Inflammatory macrophage treated with lipopolysaccharide for 4 hours (primary cell): ENCODE measurements at regions not wholly inside any gene's neighbourhood (a gene's known extent, or its start where the extent isn't known, plus 50 kb on each side); places are given as distances from the start of the nearest gene placed in this dataset.

Experiments
- DNase-seq: peaks from one replicate; pipeline ENCODE4 v3.0.0-alpha.2; 2020

DNA sequence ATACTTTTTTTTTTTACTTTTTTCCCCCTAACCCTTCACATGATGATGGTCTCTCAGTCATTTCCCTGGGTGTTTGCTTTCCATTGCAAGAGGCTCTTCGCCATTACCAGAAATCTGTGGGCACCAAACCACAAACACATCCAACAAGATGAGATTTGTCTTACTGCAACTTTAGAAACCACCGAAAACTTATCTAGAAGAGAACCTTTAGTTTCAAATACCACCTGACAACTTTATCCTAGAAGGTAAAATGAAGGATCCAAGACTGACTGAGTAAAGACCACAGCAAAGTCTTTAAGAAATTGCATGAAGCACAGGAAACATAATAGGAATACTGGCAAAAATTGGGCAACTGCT is 363.3 kb upstream of the MBL2 start:
- no peak for DNase-seq

DNA sequence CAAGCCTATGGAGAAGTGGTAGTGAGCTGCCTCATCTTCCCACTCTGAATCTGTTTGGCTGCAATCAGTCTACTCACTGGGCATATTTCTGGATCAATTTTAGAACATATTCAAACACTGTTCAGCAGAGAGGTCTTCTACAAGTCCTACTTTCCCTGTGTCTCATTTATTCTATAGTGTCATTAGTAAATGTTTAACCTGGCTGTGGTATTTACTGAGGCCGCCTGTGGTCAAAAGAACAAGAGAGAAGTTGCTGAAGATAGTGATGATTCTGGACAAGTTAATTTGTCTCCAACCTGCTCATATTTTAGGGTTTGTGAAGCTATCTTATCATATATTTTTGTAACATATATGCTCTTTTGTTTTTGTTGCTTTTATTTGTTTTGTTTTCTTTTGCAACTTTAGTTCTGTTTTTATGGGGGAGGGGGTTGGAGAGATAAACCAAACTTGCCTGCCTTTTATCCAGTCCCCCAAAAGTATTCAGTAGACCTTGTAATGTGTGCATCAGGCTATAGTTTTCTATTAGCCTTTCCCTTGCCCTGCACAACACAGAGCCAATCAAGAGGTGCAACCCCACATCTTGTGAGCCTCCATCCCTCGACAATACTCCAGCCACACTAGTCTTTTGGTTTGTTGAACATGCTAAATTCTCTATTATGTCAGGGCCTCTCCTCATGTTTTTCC is 362.8 kb upstream of the MBL2 start:
- no peak for DNase-seq

DNA sequence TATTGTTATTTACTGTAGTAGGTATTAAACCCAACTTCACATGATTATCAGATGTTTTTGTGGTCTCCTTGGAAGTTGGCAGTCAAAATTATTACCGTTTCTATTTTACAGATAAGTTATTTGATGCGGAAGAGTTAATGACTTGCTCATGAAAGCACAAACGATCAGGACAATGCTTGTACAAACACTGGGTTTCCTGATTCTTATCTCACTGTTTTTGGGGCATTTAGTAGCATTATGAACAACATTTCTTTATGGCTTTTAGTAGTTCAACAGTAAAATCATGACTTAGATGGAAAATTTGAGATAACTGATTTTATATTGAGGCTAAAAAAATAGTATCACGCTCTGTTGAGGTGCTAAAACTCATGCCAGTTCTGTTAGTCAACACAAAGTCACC is 361.5 kb upstream of the MBL2 start:
- DNase-seq: no peak

DNA sequence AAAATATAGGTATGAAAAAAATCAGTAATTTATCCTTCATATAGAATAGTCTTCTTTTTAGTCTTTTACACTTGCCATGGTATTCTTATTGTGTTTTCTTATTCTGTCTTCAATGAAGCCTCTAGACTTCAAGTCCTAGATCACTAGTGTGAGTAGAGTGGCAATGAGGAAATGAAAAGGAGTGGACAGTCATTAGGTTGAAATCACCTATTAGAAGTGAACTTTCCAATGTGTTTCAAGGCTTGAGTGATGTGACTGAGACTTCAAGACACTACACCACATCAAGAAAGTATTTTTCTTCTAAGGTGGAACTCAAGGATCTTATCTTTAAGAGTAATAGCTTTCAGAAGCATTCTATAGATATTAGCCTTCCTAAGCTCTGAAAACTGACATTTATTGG is 357.8 kb upstream of the MBL2 start:
- DNase-seq: no peak

DNA sequence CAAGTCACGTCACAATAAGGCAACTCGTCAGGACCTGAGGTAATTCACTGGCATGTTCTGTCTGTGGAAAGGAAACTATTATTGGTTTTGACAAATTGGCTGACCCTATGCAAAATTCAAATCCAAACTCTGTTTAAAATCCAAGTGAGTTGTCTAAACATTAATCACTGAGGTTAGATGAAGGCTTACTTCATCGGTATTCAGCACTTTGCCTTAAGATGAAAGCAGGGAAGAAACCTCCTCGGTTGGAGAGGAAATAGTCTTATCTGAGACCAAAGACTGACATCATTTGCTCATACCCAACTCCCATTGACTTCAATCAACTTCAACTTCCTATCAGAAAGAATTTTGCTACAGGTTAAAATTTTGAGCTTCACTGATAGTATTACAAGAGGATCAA is 355.1 kb upstream of the MBL2 start:
- DNase-seq: no peak

DNA sequence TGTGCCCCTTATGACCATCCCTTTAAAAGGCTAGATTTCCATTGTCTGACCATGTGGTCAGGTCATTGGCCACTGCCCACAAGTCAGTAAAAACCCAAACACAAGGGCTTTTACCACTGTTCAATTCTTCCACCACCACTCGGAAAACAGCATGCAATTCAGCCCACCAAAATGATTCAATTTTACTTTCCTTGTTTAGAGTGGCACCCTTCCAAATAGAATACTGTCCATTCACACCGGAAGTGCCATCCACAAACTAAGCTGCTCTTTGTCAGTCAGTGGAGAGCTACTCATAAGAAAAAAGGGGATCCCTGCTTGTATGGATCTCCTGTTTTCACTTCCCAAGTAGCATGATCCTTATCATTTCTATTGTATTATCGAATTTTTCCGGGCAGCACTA is 350.7 kb upstream of the MBL2 start:
- no peak for DNase-seq

DNA sequence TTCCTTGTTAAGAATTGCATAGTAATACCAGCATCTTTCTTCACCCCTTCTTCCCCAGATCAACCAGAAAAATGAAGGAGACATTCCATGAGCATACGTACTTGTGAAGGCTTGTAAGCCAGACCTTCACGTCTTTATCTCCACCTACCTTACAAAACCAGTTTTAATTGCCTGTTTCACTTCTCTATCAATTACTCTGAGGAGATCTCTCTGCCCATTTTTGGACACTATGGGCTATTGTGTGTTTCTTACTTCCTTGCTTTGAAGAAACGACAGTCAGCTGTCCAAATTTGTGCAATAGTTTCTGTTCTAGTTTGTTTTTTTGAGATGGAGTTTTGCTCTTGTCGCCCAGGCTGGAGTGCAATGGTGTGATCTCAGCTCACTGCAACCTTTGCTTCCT is 349.7 kb upstream of the MBL2 start:
- peak; percentile 54 for DNase-seq

DNA sequence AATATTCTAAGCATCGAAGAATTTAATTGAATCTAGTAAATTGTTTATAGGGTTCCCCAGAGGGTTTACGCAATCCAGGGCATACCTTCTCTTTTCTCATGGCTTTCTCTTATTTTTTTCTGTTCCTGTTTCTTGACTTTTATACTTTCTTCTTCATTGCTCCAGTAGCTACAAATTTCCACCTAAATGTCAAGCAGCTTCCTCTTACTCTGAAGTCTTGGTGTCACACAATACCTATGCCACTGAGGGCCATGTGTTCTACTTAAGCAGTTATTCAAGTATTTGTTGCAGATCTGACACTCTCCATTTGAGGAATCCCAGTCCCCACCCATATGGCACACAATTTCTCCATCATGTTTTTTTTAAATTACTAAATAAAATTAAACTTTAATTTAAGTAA is 343.1 kb upstream of the MBL2 start:
- no peak for DNase-seq

DNA sequence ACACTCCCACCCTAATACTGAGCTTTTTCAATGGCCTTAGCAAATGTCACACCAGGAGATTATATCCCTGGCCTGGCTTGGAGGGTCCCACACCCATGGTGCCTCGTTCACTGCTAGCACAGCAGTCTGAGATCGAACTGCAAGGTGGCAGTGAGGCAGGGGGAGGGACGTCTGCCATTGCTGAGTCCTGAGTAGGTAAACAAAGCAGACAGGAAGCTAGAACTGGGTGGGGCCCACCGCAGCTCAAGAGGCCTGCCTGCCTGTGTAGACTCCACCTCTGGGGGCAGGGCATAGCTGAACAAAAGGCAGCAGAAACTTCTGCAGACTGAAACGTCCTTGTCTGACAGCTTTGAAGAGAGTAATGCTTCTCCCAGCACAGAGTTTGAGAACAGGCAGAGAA is 338.9 kb upstream of the MBL2 start:
- no peak for DNase-seq

DNA sequence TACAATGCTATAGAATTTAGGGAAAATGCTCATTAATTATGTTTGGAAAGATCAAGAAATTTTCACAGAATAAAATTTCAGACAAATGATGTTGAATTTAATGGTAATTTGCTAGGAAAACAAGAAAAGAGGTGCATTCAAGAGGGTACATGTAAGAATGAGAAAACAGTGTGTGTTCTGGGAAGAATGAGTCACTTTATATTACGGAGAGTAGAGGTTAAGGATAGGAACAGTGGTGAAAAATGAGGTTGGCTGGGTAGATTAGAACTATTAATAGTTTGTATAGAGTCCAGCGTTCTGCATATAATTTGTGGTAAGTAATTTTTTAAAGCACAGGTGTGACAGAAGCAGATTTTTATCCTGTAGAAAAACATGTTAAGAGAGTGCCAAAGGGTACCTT is 336.7 kb upstream of the MBL2 start:
- DNase-seq: no peak

DNA sequence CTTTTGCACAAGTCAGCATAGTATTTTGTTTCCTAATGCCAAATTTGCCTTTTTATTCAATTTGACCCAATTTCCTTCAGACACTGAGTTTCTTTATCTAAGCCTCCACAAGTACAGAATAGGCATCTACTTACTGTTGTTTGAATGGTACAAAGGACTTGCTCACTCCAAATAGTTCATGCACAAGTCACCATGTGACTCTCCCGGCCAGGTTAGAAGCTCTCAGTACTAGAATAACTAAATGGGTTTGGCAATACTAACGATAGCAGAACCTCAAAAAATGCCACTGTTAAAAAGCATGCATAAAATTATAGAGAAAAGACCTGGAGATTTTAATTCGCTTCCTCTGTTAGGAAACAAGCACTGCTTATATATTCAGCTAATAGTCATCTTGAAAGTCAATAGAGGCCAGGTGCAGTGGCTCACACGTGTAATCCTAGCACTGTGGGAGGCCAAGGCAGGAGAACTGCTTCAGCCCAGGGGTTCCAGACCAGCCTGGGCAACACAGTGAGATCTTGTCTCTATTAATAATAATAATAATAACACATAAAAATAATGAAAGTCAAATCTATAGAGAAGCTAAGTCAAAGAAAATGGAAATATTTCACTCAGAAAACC is 335.8 kb upstream of the MBL2 start:
- DNase-seq: no peak

DNA sequence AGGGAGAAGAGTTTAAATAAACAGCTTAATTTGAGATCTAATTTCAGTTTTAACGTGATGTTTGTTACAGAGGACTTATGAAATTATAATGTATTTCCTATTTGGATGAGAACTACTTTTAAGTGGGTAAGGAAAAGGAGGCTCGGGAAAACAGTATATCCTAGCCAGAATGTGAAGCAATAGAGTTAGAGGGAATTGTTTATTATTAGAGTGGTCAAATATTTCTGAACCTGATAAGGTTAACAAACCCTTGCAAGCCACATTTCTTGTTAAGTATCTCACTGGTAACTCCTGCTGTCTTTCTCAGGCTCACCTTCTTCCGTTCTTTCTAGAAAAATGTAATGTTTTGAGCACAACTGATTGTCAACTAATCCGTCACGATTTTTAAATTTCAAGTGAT is 335.1 kb upstream of the MBL2 start:
- no peak for DNase-seq

DNA sequence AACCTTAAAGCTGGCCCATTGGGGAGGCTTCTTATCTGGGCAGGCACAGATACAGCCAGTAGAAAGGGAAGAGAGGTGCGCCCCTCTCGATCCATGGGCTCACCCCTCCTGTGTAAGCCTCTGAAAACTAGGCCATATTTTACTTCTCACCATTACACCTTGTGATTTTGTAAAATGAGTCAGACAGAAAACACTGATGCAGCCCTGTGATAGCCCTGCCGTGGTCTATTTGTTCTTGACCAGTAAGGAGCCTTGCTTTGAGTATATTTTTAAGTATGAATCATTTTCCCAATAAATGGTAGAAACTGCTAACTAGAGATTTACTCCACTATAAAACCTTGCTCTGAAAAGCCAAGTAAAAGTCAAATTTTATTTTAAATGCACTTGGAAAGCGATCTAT is 329.8 kb upstream of the MBL2 start:
- DNase-seq: no peak

DNA sequence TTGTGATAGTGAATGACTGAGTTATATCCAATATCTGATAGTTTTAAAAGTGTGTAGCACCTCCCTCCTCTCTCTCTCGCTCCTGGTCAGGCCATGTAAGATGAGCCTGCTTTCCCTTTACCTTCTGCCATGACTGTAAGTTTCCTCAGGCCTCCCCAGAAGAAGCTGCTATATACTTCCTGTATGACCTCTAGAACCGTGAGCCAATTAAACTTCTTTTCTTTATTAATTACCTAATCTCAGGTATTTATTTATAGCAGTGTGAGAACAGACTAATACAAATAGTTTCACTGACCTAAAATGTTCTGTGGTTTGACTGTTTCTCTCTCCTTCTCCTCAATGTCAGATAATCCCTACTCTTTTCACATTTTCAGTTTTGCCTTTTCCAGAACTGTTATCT is 321.3 kb upstream of the MBL2 start:
- DNase-seq: no peak

DNA sequence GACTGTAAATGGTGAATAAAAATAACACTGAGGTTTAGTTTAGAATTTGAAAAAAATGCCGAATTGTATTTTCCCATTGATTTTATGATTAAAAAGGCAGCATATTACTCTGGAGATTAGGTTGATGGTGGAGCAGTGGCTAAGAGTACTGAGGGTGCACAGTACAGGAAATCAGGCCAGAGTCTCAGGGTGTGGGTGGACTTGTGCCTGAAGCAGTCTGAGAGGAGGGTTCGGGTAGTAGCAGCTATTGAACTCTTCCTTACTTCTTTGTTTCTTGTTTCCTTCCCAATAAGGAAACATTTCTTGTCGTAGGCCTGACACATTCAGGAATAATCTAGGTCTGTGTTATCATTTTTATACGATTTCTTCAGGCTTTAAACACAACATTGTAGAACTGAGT is 319.0 kb upstream of the MBL2 start:
- no peak for DNase-seq

DNA sequence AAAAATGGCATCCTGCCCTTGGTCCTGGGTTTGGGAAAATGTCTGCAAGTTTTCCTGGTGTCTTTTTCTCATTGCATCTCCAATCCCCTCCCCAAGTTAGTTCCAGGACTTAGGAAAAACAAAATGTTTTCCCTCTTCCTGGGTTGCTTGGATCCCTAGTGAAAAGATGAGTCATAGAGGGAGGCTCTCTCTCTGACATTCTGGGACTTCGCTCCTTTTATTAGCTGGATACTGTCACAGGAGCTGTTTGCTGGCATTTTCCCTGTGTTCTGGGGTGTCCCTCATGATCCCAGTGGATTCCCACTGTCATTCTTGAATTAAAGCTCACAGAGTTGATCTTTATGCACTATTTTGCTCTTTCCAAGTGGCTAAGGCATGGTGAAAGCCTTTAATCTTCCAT is 316.4 kb upstream of the MBL2 start:
- no peak for DNase-seq

DNA sequence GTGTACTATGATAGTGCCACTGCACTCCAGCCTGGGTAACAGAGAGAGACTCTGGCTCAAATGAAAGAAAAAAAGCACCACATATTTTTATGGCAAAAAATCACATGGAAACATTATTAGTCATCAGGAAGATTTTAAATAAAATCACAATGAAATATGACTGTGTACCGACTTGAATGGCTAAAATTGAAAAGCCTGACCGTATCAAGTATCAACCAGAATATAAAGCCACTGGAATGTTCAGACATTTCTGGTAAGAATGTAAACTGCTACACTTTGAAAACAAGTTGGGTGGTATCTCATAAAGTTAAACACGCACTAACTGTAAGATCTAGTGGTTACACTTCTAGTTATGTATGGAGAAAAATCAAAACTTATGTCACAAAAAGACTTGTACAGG is 306.7 kb upstream of the MBL2 start:
- DNase-seq: no peak

DNA sequence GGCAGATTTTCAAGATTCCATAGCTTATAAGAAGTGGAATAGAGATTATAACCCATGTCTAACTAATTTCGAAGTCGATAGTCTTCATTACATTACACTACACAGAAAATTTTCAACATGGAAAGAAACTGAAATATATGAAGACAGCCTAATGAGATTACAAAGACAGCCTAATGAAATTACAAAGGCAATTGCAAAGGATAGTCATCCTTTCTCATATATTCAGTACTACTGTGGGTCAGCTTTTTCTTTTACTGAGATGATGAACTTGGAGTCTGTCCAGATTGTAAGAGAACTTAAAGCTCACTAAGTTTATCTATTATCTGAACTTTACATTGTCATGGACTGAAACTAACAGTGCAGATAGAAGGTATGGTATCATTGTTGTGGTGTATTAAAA is 304.4 kb upstream of the MBL2 start:
- no peak for DNase-seq

DNA sequence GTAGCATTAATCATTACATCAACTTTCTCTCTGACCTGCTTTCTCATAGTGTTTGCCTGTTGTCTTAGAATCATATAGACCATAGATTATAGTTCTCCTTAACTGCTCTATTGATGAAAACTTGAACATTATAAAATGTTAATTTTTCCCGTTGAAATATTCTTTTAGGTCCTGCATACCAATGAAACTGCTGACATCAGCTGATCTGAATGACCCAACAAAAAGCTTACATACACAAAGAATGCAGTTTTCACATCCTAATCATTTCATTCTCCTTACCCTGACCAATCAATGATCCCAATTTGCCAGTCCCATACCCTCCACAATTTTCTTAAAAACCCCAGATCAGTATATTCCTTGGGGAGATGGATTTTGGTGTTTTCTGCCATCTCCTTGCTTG is 302.9 kb upstream of the MBL2 start:
- no peak for DNase-seq

DNA sequence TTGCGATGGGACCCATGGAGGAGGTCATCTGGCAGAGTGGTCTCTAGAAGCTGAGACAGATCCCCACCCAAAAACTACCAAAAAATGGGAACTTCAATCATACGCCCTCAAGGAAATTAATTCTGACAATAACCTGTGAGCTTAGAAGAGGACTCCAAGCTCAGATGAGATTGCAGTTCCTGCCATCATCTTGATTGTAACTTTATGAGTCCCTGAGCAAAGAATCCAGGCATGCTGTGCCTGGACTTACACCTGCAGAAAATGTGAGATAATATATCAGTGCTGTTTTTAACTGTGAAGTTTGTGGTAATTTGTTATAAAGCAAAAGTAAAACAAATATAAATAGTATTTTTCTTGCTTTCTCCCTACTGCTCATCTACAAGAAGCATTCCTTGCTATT is 299.6 kb upstream of the MBL2 start:
- no peak for DNase-seq

DNA sequence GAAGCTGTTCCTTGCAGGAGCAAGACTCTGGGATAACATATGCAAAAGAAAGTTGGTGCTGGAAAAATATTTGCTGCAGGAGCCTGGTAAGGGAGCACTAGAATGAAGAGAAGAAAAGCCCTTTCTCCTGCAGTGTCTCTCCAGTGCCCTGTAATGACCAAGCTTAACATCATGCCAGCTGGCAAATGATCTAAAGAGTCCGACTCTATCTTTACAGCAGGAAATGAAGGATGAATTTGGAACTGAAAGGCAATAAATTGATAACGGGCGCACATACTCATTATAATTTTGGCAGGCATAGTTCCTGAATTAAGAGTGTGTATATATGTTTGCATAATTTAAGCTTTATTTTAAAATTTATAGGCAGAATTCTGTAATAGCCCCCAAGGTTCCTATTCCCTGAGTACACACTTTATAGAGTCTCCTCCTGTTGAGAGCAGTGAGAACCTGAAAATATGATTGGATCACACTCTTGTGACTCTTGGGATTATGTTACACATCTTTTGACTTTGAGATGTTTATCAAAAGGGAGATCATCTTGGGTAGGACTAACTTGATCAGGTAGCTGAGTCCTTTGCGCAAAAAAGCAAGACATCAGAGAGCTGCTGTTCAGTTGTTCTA is 299.0 kb upstream of the MBL2 start:
- DNase-seq: no peak

DNA sequence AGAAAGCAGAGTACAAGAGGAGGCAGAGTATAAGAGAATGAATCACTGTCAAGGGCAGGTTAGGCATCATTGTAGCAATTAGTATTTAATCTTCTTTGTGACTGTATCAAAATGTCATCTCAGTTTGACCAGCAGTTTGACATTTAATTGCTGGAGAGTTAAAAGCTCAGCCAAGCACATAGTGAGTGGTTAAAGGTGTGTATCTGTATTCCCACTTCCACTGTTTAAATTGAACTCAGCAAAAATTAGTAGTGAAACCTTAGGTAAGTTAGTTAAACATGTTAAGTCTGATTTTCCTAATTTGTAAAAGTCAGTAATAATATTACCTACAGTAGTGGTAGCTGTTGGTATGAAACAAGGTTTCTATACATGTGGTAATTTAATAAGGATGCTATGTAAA is 296.4 kb upstream of the MBL2 start:
- DNase-seq: no peak

DNA sequence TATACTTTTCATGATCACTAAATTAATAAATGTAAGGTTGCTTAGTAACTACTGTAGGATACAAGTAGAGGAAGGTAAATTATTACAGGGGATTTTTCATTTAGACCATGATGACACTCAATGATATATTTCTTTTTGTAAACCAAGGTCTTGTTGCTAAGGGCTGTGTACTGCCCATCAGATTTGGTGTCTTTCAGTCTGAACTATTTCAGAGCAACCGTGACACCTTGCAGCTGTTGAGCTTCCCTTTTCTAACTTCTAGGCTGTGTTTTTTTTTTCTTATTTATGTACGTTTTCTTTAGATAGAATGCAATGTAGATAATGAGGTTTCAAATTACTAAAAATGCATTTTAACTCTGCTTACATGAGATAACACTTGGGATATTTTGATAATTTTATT is 292.0 kb upstream of the MBL2 start:
- no peak for DNase-seq

DNA sequence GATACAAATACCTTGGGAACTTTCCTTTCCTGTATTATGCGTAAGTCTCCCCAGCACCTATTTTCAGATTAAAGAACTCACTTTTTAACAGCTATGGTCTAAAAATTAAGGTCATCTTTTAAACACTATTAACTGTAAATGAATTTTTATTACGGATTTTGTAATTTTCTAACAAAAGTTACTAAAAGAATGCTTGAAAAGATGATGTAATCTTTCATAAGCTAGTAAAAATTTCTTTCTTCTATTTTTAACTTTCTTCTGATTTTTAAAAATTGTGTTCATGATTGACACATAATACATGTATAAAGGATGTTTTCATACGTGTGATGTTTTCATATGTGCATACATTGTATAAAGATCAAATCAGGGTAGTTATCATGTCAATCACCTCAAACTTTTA is 291.2 kb upstream of the MBL2 start:
- no peak for DNase-seq

DNA sequence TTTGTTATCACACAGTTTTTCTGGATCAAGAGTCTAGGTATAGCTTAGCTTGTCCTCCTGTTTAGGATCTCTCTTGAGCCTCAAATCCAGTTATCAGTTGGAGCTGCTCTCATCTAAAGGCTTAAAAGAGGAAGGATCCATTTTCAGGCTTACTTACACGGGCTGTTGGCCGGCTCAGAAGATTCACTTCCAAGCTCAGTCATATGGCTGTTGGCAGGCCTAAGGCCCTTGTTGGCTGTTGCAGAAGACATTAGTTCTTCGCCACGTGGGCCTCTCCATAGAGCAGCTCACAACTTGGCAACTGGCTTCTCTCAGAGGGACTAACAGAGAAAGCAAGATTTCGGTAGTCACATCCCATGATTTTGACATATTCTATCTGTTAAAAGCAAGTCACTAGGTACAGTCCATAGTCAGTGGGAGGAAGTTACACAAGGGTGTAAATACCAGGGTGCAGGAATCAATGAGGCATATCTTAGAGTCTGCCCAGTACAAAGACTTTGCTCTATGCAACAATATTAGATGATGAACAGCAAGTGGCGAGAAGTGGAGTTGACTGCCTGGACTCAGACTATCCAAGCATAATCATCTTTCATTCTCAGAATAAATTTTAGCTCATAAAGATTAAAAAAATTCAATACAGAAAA is 280.1 kb upstream of the MBL2 start:
- DNase-seq: no peak
